Suppressor macrophage (primary cell): ENCODE measurements at regions not wholly inside any gene's neighbourhood (a gene's known extent, or its start where the extent isn't known, plus 50 kb on each side); places are given as distances from the start of the nearest gene placed in this dataset.
A peak's percentile ranks its signal among the peaks of the same experiment; 100 is the strongest.
"Not testable (repeated sequence)": the region's sequence is repeated elsewhere in the genome, so short reads cannot be mapped to it uniquely, and the experiment has no call there.

Source experiments
- DNase-seq, 4 experiments: peaks; one replicate each; pipeline ENCODE4 v3.0.0-alpha.2; 2020 to 2022

- no peak for DNase-seq
Observed at GRCh38 chr5:154702477-154702876, 52.7 kb upstream of the LARP1 start.

- not testable (repeated sequence) for DNase-seq
Observed at GRCh38 chr5:154701725-154702124, 53.5 kb upstream of the LARP1 start.

GRCh38 chr5:154701181-154701580 is 54.0 kb upstream of the LARP1 start:
- no peak for DNase-seq

GRCh38 chr5:154700289-154700928 is 54.8 kb upstream of the LARP1 start:
- DNase-seq: not testable (repeated sequence)

GRCh38 chr5:154698763-154699162 is 56.4 kb upstream of the LARP1 start:
- DNase-seq: no peak

- no peak for DNase-seq
Observed at GRCh38 chr5:154697371-154697770, 57.8 kb upstream of the LARP1 start.

- DNase-seq: no peak
Observed at GRCh38 chr5:154696891-154697290, 58.3 kb upstream of the LARP1 start.

GRCh38 chr5:154694159-154694558 is 61.0 kb upstream of the LARP1 start:
- DNase-seq: no peak

GRCh38 chr5:154690488-154690887 is 64.7 kb upstream of the LARP1 start:
- DNase-seq: no peak

- DNase-seq: no peak
Observed at GRCh38 chr5:154686490-154686889, 68.7 kb upstream of the LARP1 start.

GRCh38 chr5:154683101-154683880 is 71.9 kb upstream of the LARP1 start:
- peak in 3 of 4 experiments; percentile 38 to 50 (median 45) for DNase-seq

GRCh38 chr5:154679501-154679900 is 75.7 kb upstream of the LARP1 start:
- DNase-seq: no peak

- DNase-seq: peak in 3 of 4 experiments; percentile 26 to 46 (median 34)
Observed at GRCh38 chr5:154677921-154678320, 77.3 kb upstream of the LARP1 start.

GRCh38 chr5:154676508-154676907 is 78.7 kb upstream of the LARP1 start:
- DNase-seq: no peak

- DNase-seq: no peak
Observed at GRCh38 chr5:154674029-154674428, 81.1 kb upstream of the LARP1 start.

GRCh38 chr5:154673506-154673905 is 81.7 kb upstream of the LARP1 start:
- no peak for DNase-seq

- not testable (repeated sequence) for DNase-seq
Observed at GRCh38 chr5:154669913-154670312, 85.3 kb upstream of the LARP1 start.

GRCh38 chr5:154669402-154669801 is 85.8 kb upstream of the LARP1 start:
- no peak for DNase-seq

- DNase-seq: no peak
Observed at GRCh38 chr5:154664869-154665268, 90.3 kb upstream of the LARP1 start.

- DNase-seq: no peak
Observed at GRCh38 chr5:154663424-154663823, 91.8 kb upstream of the LARP1 start.

GRCh38 chr5:154654486-154655371 is 100.4 kb upstream of the LARP1 start:
- peak; percentile 11 to 38 (median 28) for DNase-seq

GRCh38 chr5:154653764-154654485 is 101.3 kb upstream of the LARP1 start:
- peak in 2 of 4 experiments; percentile 7 to 13 for DNase-seq

- no peak for DNase-seq
Observed at GRCh38 chr5:154653418-154653763, 101.8 kb upstream of the LARP1 start.
